Occipital lobe (tissue), 1 donor: ENCODE measurements at regions not wholly inside any gene's neighbourhood (a gene's known extent, or its start where the extent isn't known, plus 50 kb on each side); places are given as distances from the start of the nearest gene placed in this dataset.

Experiments
- DNase-seq: peaks from one replicate; lab custom pipeline; 2025; lab: John Stamatoyannopoulos, UW

- DNase-seq, result peak; percentile 95
Measured at GRCh38 chr5:141747152-141748141, 65.4 kb upstream of the ARAP3 start.

GRCh38 chr5:141746395-141746794 lies 64.4 kb upstream of the ARAP3 start:
- DNase-seq, result no peak

GRCh38 chr5:141745390-141745789 lies 63.4 kb upstream of the ARAP3 start:
- DNase-seq, result no peak

- DNase-seq, result no peak
Measured at GRCh38 chr5:141743866-141744272, 61.8 kb upstream of the ARAP3 start.

- no peak for DNase-seq
Measured at GRCh38 chr5:141742866-141743851, 61.1 kb upstream of the ARAP3 start.

- no peak for DNase-seq
Measured at GRCh38 chr5:141742144-141742543, 60.1 kb upstream of the ARAP3 start.

- no peak for DNase-seq
Measured at GRCh38 chr5:141740885-141741284, 58.9 kb upstream of the ARAP3 start.

- DNase-seq, result no peak
Measured at GRCh38 chr5:141737535-141737934, 55.5 kb upstream of the ARAP3 start.

GRCh38 chr5:141735823-141736222 lies 53.8 kb upstream of the ARAP3 start:
- DNase-seq, result no peak

GRCh38 chr5:141734501-141735229 lies 52.6 kb upstream of the ARAP3 start:
- DNase-seq, result no peak

GRCh38 chr5:141733198-141733597 lies 51.2 kb upstream of the ARAP3 start:
- DNase-seq, result no peak

- DNase-seq, result no peak
Measured at GRCh38 chr5:141732417-141732816, 50.4 kb upstream of the ARAP3 start.
